ENCODE measurements at regions not wholly inside any gene's neighbourhood (a gene's known extent, or its start where the extent isn't known, plus 50 kb on each side); places are given as distances from the start of the nearest gene placed in this dataset.

DNA sequence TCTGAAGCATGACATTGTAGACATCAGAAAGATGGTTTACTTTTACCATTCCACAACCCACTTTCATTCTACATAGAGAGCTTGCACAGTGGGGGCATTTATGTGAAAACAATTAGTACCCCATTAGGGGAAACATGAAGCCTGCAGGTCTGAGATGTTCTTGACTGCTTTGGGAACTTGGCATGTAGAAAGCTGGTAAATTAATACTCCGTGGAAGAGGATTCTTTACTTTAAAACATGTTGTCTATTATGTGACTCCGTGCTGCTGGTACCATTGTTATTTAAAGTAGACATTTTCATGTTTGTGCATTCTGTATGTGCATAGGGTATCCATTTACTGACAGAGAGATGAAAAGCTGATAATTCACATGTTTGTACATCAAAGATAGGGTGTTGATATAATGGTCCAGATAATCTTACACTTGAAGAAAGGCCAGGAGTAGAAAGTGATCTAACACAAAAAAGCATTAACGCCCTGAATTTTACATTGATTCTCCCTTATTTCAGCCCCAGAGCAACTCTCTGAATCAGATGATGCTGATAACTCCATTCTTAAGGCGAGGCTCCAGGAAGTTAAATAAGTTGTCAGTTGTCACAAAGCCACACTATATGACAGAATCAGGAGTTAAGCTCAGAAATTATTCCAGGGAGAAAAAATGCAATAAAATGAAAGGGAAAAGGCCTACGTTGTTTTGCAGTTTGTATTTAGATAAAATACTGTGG is 50.1 kb upstream of the CD180 start:
- Histone ChIP-seq H3K9me3 (no peaks in the 10 kb centered on the region), H3K36me3 (no peaks in the 10 kb centered on the region), H3K27ac (no peak overlapping the region), H3K4me1 (peaks cover 0 to 30% of the 10 kb centered on the region in 2 donors), H3K27me3 (no peaks in the 10 kb centered on the region), H3K4me3 (no peak overlapping the region)
- no peak for DNase-seq (ENCODE audit: low spot score)
- TF ChIP-seq, protein P1, sequence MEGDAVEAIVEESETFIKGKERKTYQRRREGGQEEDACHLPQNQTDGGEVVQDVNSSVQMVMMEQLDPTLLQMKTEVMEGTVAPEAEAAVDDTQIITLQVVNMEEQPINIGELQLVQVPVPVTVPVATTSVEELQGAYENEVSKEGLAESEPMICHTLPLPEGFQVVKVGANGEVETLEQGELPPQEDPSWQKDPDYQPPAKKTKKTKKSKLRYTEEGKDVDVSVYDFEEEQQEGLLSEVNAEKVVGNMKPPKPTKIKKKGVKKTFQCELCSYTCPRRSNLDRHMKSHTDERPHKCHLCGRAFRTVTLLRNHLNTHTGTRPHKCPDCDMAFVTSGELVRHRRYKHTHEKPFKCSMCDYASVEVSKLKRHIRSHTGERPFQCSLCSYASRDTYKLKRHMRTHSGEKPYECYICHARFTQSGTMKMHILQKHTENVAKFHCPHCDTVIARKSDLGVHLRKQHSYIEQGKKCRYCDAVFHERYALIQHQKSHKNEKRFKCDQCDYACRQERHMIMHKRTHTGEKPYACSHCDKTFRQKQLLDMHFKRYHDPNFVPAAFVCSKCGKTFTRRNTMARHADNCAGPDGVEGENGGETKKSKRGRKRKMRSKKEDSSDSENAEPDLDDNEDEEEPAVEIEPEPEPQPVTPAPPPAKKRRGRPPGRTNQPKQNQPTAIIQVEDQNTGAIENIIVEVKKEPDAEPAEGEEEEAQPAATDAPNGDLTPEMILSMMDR (IDR thresholded peaks at IDR 0.05), result no peak

Measured in right atrium auricular region (tissue), 2 donors.